Keratinocyte (primary cell): ENCODE measurements at regions not wholly inside any gene's neighbourhood (a gene's known extent, or its start where the extent isn't known, plus 50 kb on each side); places are given as distances from the start of the nearest gene placed in this dataset.

ENCODE experiments used
- DNase-seq: peaks from one replicate; pipeline ENCODE4 v3.0.0-alpha.2; 2011; ENCODE audit warnings: low read depth, missing footprints, low spot score
- FAIRE-seq: peaks from 2 replicates; lab custom pipeline; 2011; peaks lifted over from hg19 to GRCh38; lab: Jason Lieb, UNC
- H2AFZ ChIP-seq: 2 replicates; pipeline ENCODE4 v1.6.0; 2012; ENCODE audit warnings: low read length, control low read depth, inconsistent platforms; ENCODE audit not compliant: control insufficient read depth
- H3K27ac ChIP-seq: 2 replicates; pipeline ENCODE4 v1.5.1; 2011; ENCODE audit warnings: low read length; ENCODE audit not compliant: control insufficient read depth, insufficient read depth
- H3K27me3 ChIP-seq: 3 replicates; pipeline ENCODE4 v1.6.0; 2011; ENCODE audit warnings: low read length; ENCODE audit not compliant: control insufficient read depth, insufficient read depth; ENCODE audit errors: extremely low read depth
- H3K36me3 ChIP-seq, 2 experiments: 2 replicates in 1 of 2; 3 replicates in 1 of 2; pipeline ENCODE4 v1.5.1; 2011; ENCODE audit warnings: low read length in 2 of 2, mild to moderate bottlenecking in 1 of 2; ENCODE audit not compliant: control insufficient read depth in 2 of 2, insufficient read depth in 2 of 2; ENCODE audit errors: extremely low read depth in 1 of 2
- H3K4me1 ChIP-seq: 3 replicates; pipeline ENCODE4 v1.5.1; 2011; ENCODE audit warnings: low read length; ENCODE audit not compliant: control insufficient read depth, insufficient read depth; ENCODE audit errors: extremely low read depth
- H3K4me2 ChIP-seq: 3 replicates; pipeline ENCODE4 v1.6.0; 2011; ENCODE audit warnings: low read depth, low read length; ENCODE audit not compliant: control insufficient read depth, insufficient read depth; ENCODE audit errors: extremely low read depth
- H3K4me3 ChIP-seq, 3 experiments: fragments of 200-600 bp in 1 of 3; sonication (generic) in 1 of 3; 2 replicates in 2 of 3; 3 replicates in 1 of 3; pipeline ENCODE4 v1.5.1; 2011 to 2016; ENCODE audit warnings: low read length in 3 of 3, mild to moderate bottlenecking in 3 of 3, control low read depth in 2 of 3, inconsistent platforms in 1 of 3, low read depth in 1 of 3, mixed read lengths in 1 of 3, mixed run types in 1 of 3, moderate library complexity in 1 of 3; ENCODE audit not compliant: control insufficient read depth in 2 of 3, insufficient read depth in 2 of 3; ENCODE audit errors: extremely low read depth in 1 of 3
- H3K79me2 ChIP-seq: 2 replicates; pipeline ENCODE4 v1.6.0; 2012; ENCODE audit warnings: low read length; ENCODE audit not compliant: control insufficient read depth, insufficient read depth
- H3K9ac ChIP-seq: 3 replicates; pipeline ENCODE4 v1.6.0; 2011; ENCODE audit warnings: low read length; ENCODE audit not compliant: control insufficient read depth, insufficient read depth; ENCODE audit errors: extremely low read depth
- H3K9me1 ChIP-seq: 3 replicates; pipeline ENCODE4 v1.6.0; 2011; ENCODE audit warnings: low read length; ENCODE audit not compliant: control insufficient read depth, insufficient read depth; ENCODE audit errors: extremely low read depth
- H3K9me3 ChIP-seq: 2 replicates; pipeline ENCODE4 v1.5.1; 2012; ENCODE audit warnings: low read depth, low read length; ENCODE audit not compliant: control insufficient read depth
- H4K20me1 ChIP-seq: 3 replicates; pipeline ENCODE4 v1.6.0; 2011; ENCODE audit warnings: low read length; ENCODE audit not compliant: control insufficient read depth, insufficient read depth; ENCODE audit errors: extremely low read depth
- CTCF ChIP-seq, 3 experiments: IDR thresholded peaks in 1 of 3; conservative IDR thresholded peaks in 1 of 3; optimal IDR thresholded peaks in 1 of 3; 2 replicates in 2 of 3; 3 replicates in 1 of 3; pipeline versions ENCODE3 to v1.5.1; 2011; ENCODE audit warnings: low read length in 3 of 3, mild to moderate bottlenecking in 3 of 3, moderate library complexity in 2 of 3, control low read depth in 1 of 3, inconsistent platforms in 1 of 3; ENCODE audit not compliant: insufficient read depth in 2 of 3; ENCODE audit errors: extremely low read depth in 1 of 3
- EZH2 ChIP-seq: IDR thresholded peaks from one replicate; pipeline ENCODE4 v1.6.1; 2012; ENCODE audit warnings: inconsistent platforms, mild to moderate bottlenecking, low read length, moderate library complexity
- dilution Hi-C: fragments of 300-500 bp; cut with MboI; formaldehyde crosslinking; loops from one replicate; pipeline ENCODE4 v1.7.0; 2020; ENCODE audit warnings: low sequenced_read_pairs; ENCODE audit not compliant: extremely low pct_ligation_motif_present

GRCh38 chr10:113285305-113285704 is 267.5 kb upstream of the HABP2 start:
- Histone ChIP-seq H3K79me2 (no peaks in the 10 kb centered on the region), H3K27me3 (no peaks in the 10 kb centered on the region), H3K4me1 (no peaks in the 10 kb centered on the region), H3K4me2 (no peak overlapping the region), H4K20me1 (no peaks in the 10 kb centered on the region), H3K36me3 (no peaks in the 10 kb centered on the region), H3K27ac (no peak overlapping the region), H3K4me3 (no peak overlapping the region), H2AFZ (no peak overlapping the region), H3K9me1 (no peaks in the 10 kb centered on the region), H3K9ac (no peak overlapping the region), H3K9me3 (no peaks in the 10 kb centered on the region)
- DNase-seq (no peak), FAIRE-seq (no peak)
- dilution Hi-C loops: no loop called here
- TF ChIP-seq CTCF (optimal IDR thresholded peaks at IDR 0.05 in 1 of 3, IDR thresholded peaks at IDR 0.05 in 1 of 3, conservative IDR thresholded peaks at IDR 0.05 in 1 of 3; ENCODE audit: extremely low read depth in 1 of 3, insufficient read depth in 2 of 3, low read length in 3 of 3) (no peak), EZH2 (no peak)

GRCh38 chr10:113287592-113287991 is 265.3 kb upstream of the HABP2 start:
- Histone ChIP-seq H3K79me2 (no peaks in the 10 kb centered on the region), H3K27ac (no peak overlapping the region), H3K4me2 (no peak overlapping the region), H3K9me1 (no peaks in the 10 kb centered on the region), H3K36me3 (no peaks in the 10 kb centered on the region), H3K9me3 (no peaks in the 10 kb centered on the region), H3K4me1 (no peaks in the 10 kb centered on the region), H3K4me3 (no peak overlapping the region), H3K27me3 (no peaks in the 10 kb centered on the region), H2AFZ (no peak overlapping the region), H3K9ac (no peak overlapping the region), H4K20me1 (no peaks in the 10 kb centered on the region)
- DNase-seq (no peak), FAIRE-seq (no peak)
- TF ChIP-seq EZH2 (no peak), CTCF (optimal IDR thresholded peaks at IDR 0.05 in 1 of 3, IDR thresholded peaks at IDR 0.05 in 1 of 3, conservative IDR thresholded peaks at IDR 0.05 in 1 of 3; ENCODE audit: extremely low read depth in 1 of 3, insufficient read depth in 2 of 3, low read length in 3 of 3) (no peak)
- dilution Hi-C loops: no loop called here
